HEK293 (cell line): ENCODE measurements at regions not wholly inside any gene's neighbourhood (a gene's known extent, or its start where the extent isn't known, plus 50 kb on each side); places are given as distances from the start of the nearest gene placed in this dataset.

Experiments
- CTCF ChIA-PET: fragments of 350-600 bp; formaldehyde crosslinking; extraction: SDS; loops from one replicate; lab custom pipeline; 2021; ENCODE audit warnings: antibody characterized with exemption; lab: Yijun Ruan, JAX
- POLR2A ChIA-PET: fragments of 300-600 bp; formaldehyde crosslinking; extraction: SDS; loops from one replicate; lab custom pipeline; 2020; ENCODE audit warnings: antibody characterized with exemption, inconsistent platforms; lab: Yijun Ruan, JAX
- H3K27ac ChIP-seq: fragments of 200-500 bp; sonication (Bioruptor generic); 2 replicates; pipeline ENCODE4 v1.5.1; 2014; ENCODE audit warnings: low read depth, low read length, control low read depth, inconsistent platforms; ENCODE audit errors: extremely low read depth
- H3K36me3 ChIP-seq, 2 experiments: fragments of 200-500 bp in 1 of 2; sonication (Bioruptor generic) in 1 of 2; 1 replicate in 1 of 2; 2 replicates in 1 of 2; pipeline ENCODE4 v1.5.1; 2014 to 2017; ENCODE audit warnings: inconsistent platforms in 2 of 2, low read length in 2 of 2; ENCODE audit not compliant: control insufficient read depth in 2 of 2, insufficient read depth in 1 of 2
- H3K4me1 ChIP-seq: fragments of 200-500 bp; sonication (Bioruptor generic); 2 replicates; pipeline ENCODE4 v1.5.1; 2014; ENCODE audit warnings: mild to moderate bottlenecking, low read length, inconsistent platforms; ENCODE audit not compliant: control insufficient read depth, insufficient read depth
- H3K4me3 ChIP-seq: 2 replicates; pipeline ENCODE4 v1.5.1; 2011; ENCODE audit warnings: low read depth, mild to moderate bottlenecking, control low read depth, low read length, moderate library complexity
- H3K9me3 ChIP-seq: fragments of 200-500 bp; sonication (Bioruptor generic); 2 replicates; pipeline ENCODE4 v1.5.1; 2014; ENCODE audit warnings: low read depth, low read length, inconsistent platforms; ENCODE audit not compliant: control insufficient read depth, insufficient read depth
- ATF2 ChIP-seq: fragments of 450-650 bp; formaldehyde crosslinking; IDR thresholded peaks from 2 replicates; pipeline ENCODE4 v1.5.1; 2016; ENCODE audit warnings: missing biosample characterization, missing genetic modification characterization, low read depth
- GLI2 ChIP-seq: fragments of 450-650 bp; formaldehyde crosslinking; IDR thresholded peaks from 2 replicates; pipeline ENCODE4; 2017; ENCODE audit warnings: missing biosample characterization, missing genetic modification characterization, low read depth, borderline replicate concordance
- PRDM10 ChIP-seq: fragments of 450-650 bp; formaldehyde crosslinking; IDR thresholded peaks from 2 replicates; pipeline ENCODE4 v1.5.1; 2016; ENCODE audit warnings: missing biosample characterization, missing genetic modification characterization
- ZBTB1 ChIP-seq: fragments of 450-650 bp; formaldehyde crosslinking; IDR thresholded peaks from 2 replicates; pipeline ENCODE4 v1.5.1; 2016; ENCODE audit warnings: missing biosample characterization, missing genetic modification characterization
- ZFP37 ChIP-seq: fragments of 450-650 bp; formaldehyde crosslinking; IDR thresholded peaks from 2 replicates; pipeline ENCODE4 v1.5.1; 2016; ENCODE audit warnings: missing biosample characterization, missing genetic modification characterization
- ZNF114 ChIP-seq: fragments of 450-650 bp; formaldehyde crosslinking; IDR thresholded peaks from 2 replicates; pipeline ENCODE4 v1.5.0; 2017; ENCODE audit warnings: missing biosample characterization, missing genetic modification characterization
- ZNF146 ChIP-seq: fragments of 450-650 bp; formaldehyde crosslinking; IDR thresholded peaks from 2 replicates; pipeline ENCODE4 v1.5.1; 2016; ENCODE audit warnings: missing biosample characterization, missing genetic modification characterization
- ZNF2 ChIP-seq: fragments of 450-650 bp; formaldehyde crosslinking; IDR thresholded peaks from 2 replicates; pipeline ENCODE4 v1.5.1; 2016; ENCODE audit warnings: missing biosample characterization, missing genetic modification characterization
- ZNF391 ChIP-seq: fragments of 450-650 bp; formaldehyde crosslinking; IDR thresholded peaks from 2 replicates; pipeline ENCODE4 v1.5.1; 2016; ENCODE audit warnings: low read depth, missing biosample characterization, missing genetic modification characterization, borderline replicate concordance
- ZNF530 ChIP-seq: fragments of 450-650 bp; formaldehyde crosslinking; IDR thresholded peaks from 2 replicates; pipeline ENCODE4 v1.5.1; 2016; ENCODE audit warnings: low read depth, missing biosample characterization, missing genetic modification characterization
- ZNF548 ChIP-seq: fragments of 450-650 bp; formaldehyde crosslinking; IDR thresholded peaks from 2 replicates; pipeline ENCODE4 v1.5.1; 2016; ENCODE audit warnings: missing biosample characterization, missing genetic modification characterization
- ZNF596 ChIP-seq: fragments of 450-650 bp; IDR thresholded peaks from 2 replicates; pipeline ENCODE4 v1.5.0; 2018; ENCODE audit warnings: missing biosample characterization, mild to moderate bottlenecking, missing genetic modification characterization, moderate library complexity
- ZNF623 ChIP-seq: fragments of 450-650 bp; formaldehyde crosslinking; IDR thresholded peaks from 2 replicates; pipeline ENCODE4 v1.5.1; 2016; ENCODE audit warnings: missing biosample characterization, missing genetic modification characterization
- ZNF701 ChIP-seq: fragments of 450-650 bp; formaldehyde crosslinking; IDR thresholded peaks from 2 replicates; pipeline ENCODE4 v1.5.1; 2016; ENCODE audit warnings: missing biosample characterization, missing genetic modification characterization
- ZNF776 ChIP-seq: fragments of 450-650 bp; formaldehyde crosslinking; IDR thresholded peaks from 2 replicates; pipeline ENCODE4 v1.5.0; 2017; ENCODE audit warnings: missing biosample characterization, missing genetic modification characterization, borderline replicate concordance
- ZNF830 ChIP-seq: fragments of 450-650 bp; IDR thresholded peaks from 2 replicates; pipeline ENCODE4 v1.5.0; 2018; ENCODE audit warnings: missing biosample characterization, missing genetic modification characterization, low read depth, mild to moderate bottlenecking, moderate library complexity
- ZSCAN16 ChIP-seq: fragments of 450-650 bp; formaldehyde crosslinking; IDR thresholded peaks from 2 replicates; pipeline ENCODE4 v1.5.1; 2016; ENCODE audit warnings: missing biosample characterization, missing genetic modification characterization
- ZSCAN18 ChIP-seq: fragments of 450-650 bp; formaldehyde crosslinking; IDR thresholded peaks from 2 replicates; pipeline ENCODE4 v1.5.1; 2016; ENCODE audit warnings: missing biosample characterization, missing genetic modification characterization

GRCh38 chr10:128336401-128336800 lies 210.2 kb upstream of the MKI67 start (continued):
- TF ChIP-seq ATF2 (tag by site-specific recombination) (no peak), ZNF530 (tag by site-specific recombination) (no peak), ZNF2 (tag by site-specific recombination) (no peak)

GRCh38 chr10:128337860-128338378 lies 211.7 kb upstream of the MKI67 start:
- POLR2A ChIA-PET: interaction anchor here (0.5 kb wide), 1 partner anchor 34 kb away, joined by 3 read pairs; no protein-coding TSS in a partner anchor
- no peak overlapping the region for H3K4me3 ChIP-seq
- no peak overlapping the region for H3K27ac ChIP-seq
- CTCF ChIA-PET: no interaction called here
- H3K9me3 ChIP-seq: no peaks in the 10 kb centered on the region
- no peaks in the 10 kb centered on the region for H3K4me1 ChIP-seq
- TF ChIP-seq ZNF776 (tag by site-specific recombination) (no peak), PRDM10 (tag by site-specific recombination) (peak; percentile 94), ZNF623 (tag by site-specific recombination) (no peak)
- H3K36me3 ChIP-seq: no peaks in the 10 kb centered on the region

GRCh38 chr10:128338951-128339350 lies 212.7 kb upstream of the MKI67 start:
- H3K4me3 ChIP-seq: no peak overlapping the region
- no peaks in the 10 kb centered on the region for H3K4me1 ChIP-seq
- no peak overlapping the region for H3K27ac ChIP-seq
- CTCF ChIA-PET: no interaction called here
- no peaks in the 10 kb centered on the region for H3K36me3 ChIP-seq
- H3K9me3 ChIP-seq: no peaks in the 10 kb centered on the region
- TF ChIP-seq ZNF548 (tag by site-specific recombination) (no peak), ZNF701 (no peak), ZNF596 (tag by site-specific recombination) (no peak), GLI2 (tag by site-specific recombination) (no peak), ZSCAN16 (no peak), ZNF830 (tag by site-specific recombination) (no peak), ZFP37 (no peak), ZBTB1 (tag by site-specific recombination) (no peak), ZNF114 (tag by site-specific recombination) (no peak), ZSCAN18 (tag by site-specific recombination) (no peak), ZNF391 (tag by site-specific recombination) (no peak), ZNF146 (tag by site-specific recombination) (no peak), PRDM10 (tag by site-specific recombination) (no peak)
- POLR2A ChIA-PET: no interaction called here
